GM21367 (cell line): ENCODE measurements at regions not wholly inside any gene's neighbourhood (a gene's known extent, or its start where the extent isn't known, plus 50 kb on each side); places are given as distances from the start of the nearest gene placed in this dataset.

Source experiments
- ATAC-seq: cut with Tn5 transposase; IDR thresholded peaks from one replicate; pipeline ENCODE4 v1.9.1; 2021; ENCODE audit not compliant: unreplicated experiment

DNA sequence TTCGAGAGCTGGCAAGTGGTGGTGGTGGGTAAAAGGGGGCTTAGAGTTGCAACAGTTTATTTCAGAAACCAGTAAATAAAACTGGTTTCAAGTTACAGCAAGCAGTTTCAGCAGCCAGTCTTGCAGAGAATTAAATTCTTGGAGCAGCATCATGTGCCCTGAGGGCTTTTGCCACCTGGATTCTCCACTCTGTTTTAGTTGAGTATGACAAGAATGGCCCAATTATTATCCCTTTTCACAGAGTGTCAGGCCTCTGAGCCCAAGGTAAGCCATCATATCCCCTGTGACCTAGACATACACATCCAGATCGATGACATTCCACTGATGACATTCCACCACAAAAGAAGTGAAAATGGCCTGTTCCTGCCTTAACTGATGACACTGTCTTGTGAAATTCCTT lies 72.8 kb upstream of the FANCL start:
- no peak for ATAC-seq

DNA sequence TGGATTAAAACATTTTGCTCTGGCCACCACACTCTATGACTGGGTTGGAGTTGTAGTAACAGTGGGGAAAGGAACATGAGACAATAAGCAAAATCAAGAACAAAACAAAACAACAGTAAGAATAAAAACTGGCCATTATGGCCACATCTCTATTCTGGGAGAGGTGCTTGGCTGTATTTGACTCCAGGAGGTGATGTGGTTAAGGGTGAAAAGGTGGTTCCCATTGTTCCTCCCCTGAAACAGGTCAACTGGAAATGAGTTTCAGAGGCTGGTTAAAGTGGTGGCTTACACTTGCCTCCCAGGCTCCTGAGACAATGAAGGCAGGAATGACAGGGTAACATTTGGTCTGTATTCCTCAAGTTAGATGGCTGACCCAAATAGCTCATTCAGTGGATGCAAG lies 67.3 kb upstream of the FANCL start:
- no peak for ATAC-seq

DNA sequence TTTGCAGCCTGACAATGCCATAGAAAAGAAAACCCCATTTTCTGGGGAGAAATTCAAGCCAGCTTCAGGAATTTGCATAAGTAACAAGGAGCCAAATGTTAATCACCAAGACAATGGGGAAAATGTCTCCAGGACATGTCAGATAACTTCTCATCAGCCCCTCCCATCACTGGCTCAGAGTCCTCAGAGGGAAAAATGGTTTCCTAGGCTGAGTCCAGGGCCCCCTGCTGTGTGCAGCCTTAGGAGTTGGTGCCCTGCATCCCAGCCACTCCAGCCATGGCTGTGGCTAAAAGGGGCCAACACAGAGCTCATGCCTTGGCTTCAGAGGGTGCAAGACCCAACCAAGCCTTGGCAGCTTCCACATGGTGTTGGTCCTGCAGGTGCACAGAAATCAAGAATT lies 63.7 kb upstream of the FANCL start:
- no peak for ATAC-seq

DNA sequence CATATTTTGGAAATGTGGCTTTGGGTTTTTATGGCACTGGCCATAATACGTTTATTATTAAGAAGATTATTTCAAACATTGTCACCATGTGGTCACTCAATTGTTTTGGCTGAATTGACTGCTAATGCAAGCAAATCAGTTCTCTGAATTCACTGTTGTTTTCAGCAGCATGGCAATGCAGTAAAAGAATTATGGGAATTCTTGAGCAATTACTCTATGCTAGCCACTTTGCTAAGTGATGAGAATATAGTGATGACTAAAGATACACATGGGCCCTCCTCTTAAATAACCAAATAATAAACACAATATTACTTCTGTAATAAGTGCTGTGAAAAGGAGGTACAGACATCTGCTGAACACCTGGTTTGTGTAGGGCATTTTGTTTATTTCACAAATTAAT lies 58.0 kb upstream of the FANCL start:
- ATAC-seq = no peak

DNA sequence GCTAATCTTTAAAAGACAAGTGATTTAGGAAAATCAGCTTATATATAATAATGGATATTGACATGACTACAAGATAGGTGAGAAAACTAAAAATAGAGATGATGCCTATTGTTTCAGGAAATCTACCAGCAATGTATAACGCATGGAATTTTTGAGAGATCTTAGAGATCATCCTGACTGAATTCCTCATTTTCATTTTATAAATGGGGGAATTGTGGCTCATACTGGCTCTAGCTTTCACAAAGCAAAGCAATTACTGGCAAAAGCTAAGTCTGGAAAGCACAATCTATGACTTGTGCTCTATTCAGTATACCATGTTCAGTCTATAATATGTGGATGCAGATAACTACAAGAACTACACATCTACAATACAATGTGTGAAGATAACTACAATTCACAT lies 51.9 kb upstream of the FANCL start:
- ATAC-seq = no peak

DNA sequence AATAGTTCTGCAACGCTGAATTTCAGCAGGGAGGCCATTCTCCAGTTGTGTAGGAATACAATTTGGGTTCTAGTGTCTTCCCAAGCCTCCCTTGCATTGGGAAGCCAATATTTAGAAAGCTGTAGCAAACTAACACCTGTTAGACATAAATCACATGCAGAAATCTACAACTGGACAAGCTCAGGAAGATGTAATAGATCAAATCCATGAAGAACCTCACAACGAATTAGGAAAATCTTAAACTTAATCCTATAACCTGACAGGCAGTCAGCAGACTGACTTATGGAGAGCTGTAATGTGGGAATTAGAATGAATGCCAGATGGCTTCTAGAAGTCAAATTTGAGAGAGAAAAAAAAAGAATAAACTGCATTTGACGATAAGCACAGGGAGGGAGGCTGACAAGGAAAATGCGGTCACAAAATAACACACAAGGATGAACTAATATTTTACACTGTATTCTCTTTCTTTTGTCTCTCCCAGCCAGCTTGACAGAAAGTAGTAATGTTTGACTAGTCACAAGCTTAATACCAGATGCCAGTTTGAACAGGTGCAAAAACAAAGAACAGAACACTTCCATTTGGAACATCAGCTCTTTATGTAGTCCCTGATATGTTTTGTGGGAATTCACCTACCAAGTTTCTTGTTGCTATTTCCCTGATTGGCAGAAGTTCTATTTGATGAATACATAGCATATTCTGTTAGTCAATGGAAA lies 50.8 kb upstream of the FANCL start:
- no peak for ATAC-seq
